ENCODE measurements at regions not wholly inside any gene's neighbourhood (a gene's known extent, or its start where the extent isn't known, plus 50 kb on each side); places are given as distances from the start of the nearest gene placed in this dataset.
"Not testable (repeated sequence)": the region's sequence is repeated elsewhere in the genome, so short reads cannot be mapped to it uniquely, and the experiment has no call there.

DNA sequence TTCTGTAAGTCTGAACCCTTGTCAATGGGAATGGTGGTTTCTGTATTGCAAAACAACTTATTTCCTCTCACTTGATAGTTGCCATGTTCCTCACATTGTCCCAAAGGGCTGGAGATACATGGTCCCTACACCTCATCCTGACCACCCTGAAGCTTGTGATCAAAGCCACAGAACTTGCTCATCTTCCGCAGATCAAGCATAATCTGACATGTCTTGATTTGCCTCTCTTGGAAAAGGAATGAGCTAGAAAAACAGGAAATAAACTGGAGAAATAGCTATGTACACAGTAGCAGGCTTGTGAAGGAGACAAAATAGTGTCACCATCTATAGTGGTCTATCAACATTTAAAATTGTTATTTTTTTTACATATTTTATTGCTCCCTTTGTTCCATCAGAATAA is 871.9 kb upstream of the C9orf72 start:
- no peak for DNase-seq

- no peak for DNase-seq
Measured at GRCh38 chr9:28453918-28454317, 880.6 kb upstream of the C9orf72 start.

DNA sequence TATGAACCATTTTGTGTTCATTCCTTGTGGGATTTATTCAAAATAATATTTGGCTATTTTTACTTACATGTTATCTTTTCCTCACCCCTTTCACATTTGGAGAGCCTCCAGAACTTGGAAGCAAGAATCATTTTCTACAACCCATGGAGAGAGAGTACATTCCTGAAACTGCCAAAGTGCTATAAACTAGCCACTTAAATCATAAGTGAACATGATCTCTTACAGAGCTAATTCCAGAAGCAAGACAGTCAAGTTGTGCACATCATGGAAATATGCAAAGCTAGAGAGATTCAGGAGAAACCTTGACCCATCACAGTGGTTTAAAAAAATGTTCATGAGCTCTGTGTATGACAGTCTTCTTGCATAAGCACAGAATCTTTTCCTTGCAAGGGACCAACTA is 883.6 kb upstream of the C9orf72 start:
- no peak for DNase-seq

DNA sequence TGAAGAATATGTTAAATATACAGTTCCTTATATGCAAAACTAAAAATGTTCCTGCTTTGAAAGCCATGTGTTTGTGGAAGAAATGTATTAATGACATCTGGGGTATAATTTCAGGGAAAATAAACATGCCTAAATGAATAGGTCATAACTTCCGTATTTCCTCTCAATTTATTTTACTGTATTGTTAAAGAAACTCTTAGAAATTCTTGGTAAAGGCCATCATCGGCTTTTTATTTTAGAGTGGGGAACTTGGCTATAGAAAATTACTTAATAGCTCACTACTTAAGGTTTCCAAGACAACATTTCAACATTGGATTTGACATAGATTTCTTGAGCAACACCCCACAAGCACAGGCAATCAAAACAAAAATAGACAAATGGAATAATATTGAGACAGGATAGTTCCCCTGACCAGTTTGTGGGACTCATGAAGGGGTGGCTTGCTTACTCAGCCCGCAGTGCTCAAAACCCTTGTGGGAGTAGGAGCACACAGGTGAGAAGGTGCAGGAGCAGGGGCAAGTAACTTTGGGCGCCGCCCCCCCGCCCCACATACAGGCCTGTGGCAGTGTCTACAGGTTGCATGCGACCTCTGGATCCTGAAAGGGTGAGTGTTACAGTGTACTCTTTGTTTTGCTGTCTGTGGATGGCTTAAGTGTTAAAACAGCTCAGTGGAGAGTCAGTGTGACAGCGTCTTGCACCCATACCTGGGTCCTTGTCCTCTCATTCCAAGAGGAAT is 891.4 kb upstream of the C9orf72 start:
- DNase-seq, result no peak

DNA sequence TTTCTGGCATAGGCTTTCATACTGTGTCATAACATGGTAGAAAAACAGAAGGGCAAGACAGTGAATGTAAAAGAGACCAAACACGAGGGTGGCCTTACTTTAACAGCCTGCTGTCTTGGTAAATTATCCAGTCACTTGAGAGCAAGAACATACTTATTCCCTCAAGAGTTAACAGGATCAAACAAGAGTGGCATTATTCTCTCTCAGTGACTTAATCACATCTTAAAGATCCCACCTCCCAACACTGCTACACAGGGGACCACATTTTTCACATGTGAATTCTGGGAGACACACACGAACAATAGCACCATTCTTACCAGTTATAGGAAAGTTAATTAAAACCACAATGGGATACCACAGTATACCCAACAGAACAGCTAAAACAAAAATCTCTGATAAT is 898.0 kb upstream of the C9orf72 start:
- DNase-seq, result no peak

GRCh38 chr9:28487561-28487960 is 914.3 kb upstream of the C9orf72 start:
- no peak for DNase-seq

DNA sequence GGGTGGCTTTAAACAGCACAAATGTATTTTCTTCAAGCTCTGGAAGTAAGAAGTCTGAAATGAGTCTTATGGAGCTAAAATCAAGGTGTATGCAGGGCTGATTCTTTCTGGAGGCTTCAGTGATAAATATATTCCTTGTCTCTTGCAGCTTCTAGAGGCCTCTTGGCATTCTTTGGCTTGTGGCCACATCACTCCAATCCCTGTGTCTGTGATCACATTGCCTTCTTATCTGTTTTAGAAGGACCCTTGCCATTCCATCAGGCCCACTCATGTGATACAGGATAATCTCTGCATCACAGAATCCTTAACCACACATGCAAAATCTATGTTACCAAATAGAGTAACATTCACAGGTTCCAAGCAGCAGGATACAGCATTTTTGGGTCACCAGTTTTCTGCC is 917.8 kb upstream of the C9orf72 start:
- DNase-seq, result no peak

GRCh38 chr9:28498168-28498567 is 924.9 kb upstream of the C9orf72 start:
- not testable (repeated sequence) for DNase-seq

GRCh38 chr9:28502189-28502588 is 928.9 kb upstream of the C9orf72 start:
- DNase-seq, result no peak

GRCh38 chr9:28502741-28503140 is 929.5 kb upstream of the C9orf72 start:
- no peak for DNase-seq

DNA sequence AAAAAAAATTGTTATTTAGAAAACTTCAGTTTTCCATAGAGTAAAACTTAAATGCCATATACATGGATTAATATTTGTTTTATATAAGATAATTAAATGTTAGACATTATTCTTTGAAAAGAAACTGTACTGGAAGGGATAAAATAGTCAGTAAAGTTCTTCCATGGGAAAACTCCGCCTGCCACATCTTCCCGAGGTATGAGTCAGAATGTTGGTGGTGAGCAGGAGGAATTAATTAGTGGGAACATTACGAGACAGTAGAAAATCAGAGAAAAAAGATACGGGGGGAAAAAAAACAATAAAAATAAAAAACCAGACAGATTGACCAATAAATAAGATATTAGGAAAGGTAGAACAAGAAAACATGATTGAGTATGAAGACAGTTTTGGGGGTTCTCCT is 930.3 kb upstream of the C9orf72 start:
- no peak for DNase-seq

DNA sequence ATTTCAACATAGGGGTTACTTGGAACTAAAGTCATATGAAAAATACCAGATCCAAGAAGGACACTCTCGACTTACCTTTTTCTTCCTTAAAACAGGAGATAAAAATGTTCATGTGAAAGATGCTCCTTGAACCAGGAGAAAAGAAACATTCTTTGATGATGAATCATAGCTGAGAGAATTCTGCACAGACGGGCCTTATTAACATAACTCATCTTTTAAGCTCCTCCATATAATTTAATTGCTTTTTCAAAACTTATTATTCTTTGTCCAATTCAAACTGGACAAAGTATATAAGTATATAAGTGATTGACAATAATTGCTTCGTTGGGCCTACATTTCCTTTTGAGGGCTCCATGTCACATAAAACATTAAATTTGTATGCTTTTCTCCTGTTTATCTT is 945.2 kb upstream of the C9orf72 start:
- DNase-seq, result no peak

DNA sequence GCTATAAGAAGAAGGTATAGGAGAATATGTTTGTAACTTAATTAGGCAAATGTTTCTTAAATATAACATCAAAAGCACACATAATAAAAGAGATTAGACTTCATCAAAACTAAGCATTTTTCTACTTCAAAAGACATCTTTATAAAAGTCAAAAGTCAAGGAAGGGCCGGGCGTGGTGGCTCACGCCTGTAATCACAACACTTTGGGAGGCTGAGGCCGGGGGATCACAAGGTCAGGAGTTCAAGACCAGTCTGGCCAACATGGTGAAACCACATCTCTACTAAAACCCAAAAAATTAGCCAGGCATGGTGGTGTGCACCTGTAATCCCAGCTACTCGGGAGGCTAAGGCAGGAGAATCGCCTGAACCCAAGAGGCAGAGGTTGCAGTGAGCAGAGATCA is 951.0 kb upstream of the C9orf72 start:
- not testable (repeated sequence) for DNase-seq

DNA sequence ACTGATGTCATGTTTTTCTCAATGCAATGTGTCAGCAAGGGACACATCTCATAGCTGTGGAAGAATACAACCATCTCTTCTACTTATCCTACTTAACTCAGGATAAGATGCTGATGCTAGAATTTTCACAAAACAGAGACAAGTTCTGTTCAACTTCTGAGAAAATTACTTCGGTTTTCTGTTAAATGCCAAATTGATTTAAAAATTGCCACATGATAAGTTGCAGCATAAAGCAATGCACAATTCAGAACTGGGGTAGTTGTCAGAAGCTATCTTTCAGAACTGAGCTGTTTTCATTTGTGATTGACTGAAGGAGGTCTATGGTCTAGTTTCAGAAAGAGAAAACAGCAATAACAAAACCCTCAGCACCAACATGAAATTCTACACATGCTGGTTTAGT is 954.8 kb upstream of the C9orf72 start:
- DNase-seq, result no peak

DNA sequence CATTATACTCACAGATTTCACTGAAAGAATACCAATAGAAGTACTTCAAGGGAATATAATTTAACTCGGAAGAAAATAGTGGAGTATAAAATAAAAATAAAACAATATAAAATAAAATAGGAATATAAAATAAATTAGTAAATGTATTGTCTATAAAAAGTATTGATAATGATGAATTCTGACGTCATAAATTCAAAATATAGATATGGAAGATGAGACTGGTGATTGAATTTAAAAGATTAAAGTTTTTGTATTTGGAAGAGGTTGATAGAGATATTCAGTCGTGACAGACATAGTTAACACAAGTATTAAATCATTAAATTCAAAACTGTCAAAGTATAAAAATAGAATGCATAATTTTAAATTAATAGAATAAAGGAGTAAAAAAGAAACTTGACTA is 964.9 kb upstream of the C9orf72 start:
- DNase-seq, result no peak

- peak in 1 of 51 donors; percentile 4 for DNase-seq
Measured at GRCh38 chr9:28539434-28540070, 966.3 kb upstream of the C9orf72 start.

GRCh38 chr9:28542928-28543327 is 969.6 kb upstream of the C9orf72 start:
- DNase-seq, result no peak

- no peak for DNase-seq
Measured at GRCh38 chr9:28547527-28547926, 974.2 kb upstream of the C9orf72 start.

- DNase-seq, result no peak
Measured at GRCh38 chr9:28563291-28563934, 990.1 kb upstream of the C9orf72 start.

GRCh38 chr9:28583832-28584231 is 1010.6 kb upstream of the C9orf72 start:
- DNase-seq, result no peak

GRCh38 chr9:28584542-28584941 is 1011.3 kb upstream of the C9orf72 start:
- no peak for DNase-seq

GRCh38 chr9:28587052-28587451 is 1013.8 kb upstream of the C9orf72 start:
- no peak for DNase-seq

GRCh38 chr9:28598408-28598807 is 1025.1 kb upstream of the C9orf72 start:
- peak in 16 of 51 donors; percentile 0 to 17 (median 5) for DNase-seq
